ENCODE measurements at regions not wholly inside any gene's neighbourhood (a gene's known extent, or its start where the extent isn't known, plus 50 kb on each side); places are given as distances from the start of the nearest gene placed in this dataset.
A peak's percentile ranks its signal among the peaks of the same experiment; 100 is the strongest.

- no peak for TF ChIP-seq CTCF (conservative IDR thresholded peaks at IDR 0.05; ENCODE audit: low read depth, low read length)
- no peak overlapping the region for H3K4me3 ChIP-seq (ENCODE audit: low read length)
- DNase-seq (ENCODE audit: low read depth), result no peak
These were observed 184.4 kb downstream of the TSHZ3 start for GRCh38 chr19:31164791-31165251.

GRCh38 chr19:31160336-31160926, 188.8 kb downstream of the TSHZ3 start:
- no peak overlapping the region for H3K4me3 ChIP-seq (ENCODE audit: low read length)
- no peak for TF ChIP-seq CTCF (conservative IDR thresholded peaks at IDR 0.05; ENCODE audit: low read depth, low read length)
- no peak for DNase-seq (ENCODE audit: low read depth)

- H3K4me3 ChIP-seq (ENCODE audit: low read length), result no peak overlapping the region
- no peak for TF ChIP-seq CTCF (conservative IDR thresholded peaks at IDR 0.05; ENCODE audit: low read depth, low read length)
- no peak for DNase-seq (ENCODE audit: low read depth)
These were observed 195.2 kb downstream of the TSHZ3 start for GRCh38 chr19:31154021-31154420.

GRCh38 chr19:31152906-31153305, 196.3 kb downstream of the TSHZ3 start:
- TF ChIP-seq CTCF (conservative IDR thresholded peaks at IDR 0.05; ENCODE audit: low read depth, low read length), result no peak
- no peak overlapping the region for H3K4me3 ChIP-seq (ENCODE audit: low read length)
- no peak for DNase-seq (ENCODE audit: low read depth)

GRCh38 chr19:31149441-31149941, 199.7 kb downstream of the TSHZ3 start:
- TF ChIP-seq CTCF (conservative IDR thresholded peaks at IDR 0.05; ENCODE audit: low read depth, low read length), result no peak
- H3K4me3 ChIP-seq (ENCODE audit: low read length), result peak overlapping the region; percentile 25
- DNase-seq (ENCODE audit: low read depth), result no peak

- TF ChIP-seq CTCF (conservative IDR thresholded peaks at IDR 0.05; ENCODE audit: low read depth, low read length), result no peak
- H3K4me3 ChIP-seq (ENCODE audit: low read length), result no peak overlapping the region
- DNase-seq (ENCODE audit: low read depth), result no peak
These were observed 200.6 kb downstream of the TSHZ3 start for GRCh38 chr19:31148671-31149070.

- no peak for DNase-seq (ENCODE audit: low read depth)
- H3K4me3 ChIP-seq (ENCODE audit: low read length), result no peak overlapping the region
- TF ChIP-seq CTCF (conservative IDR thresholded peaks at IDR 0.05; ENCODE audit: low read depth, low read length), result no peak
These were observed 202.0 kb downstream of the TSHZ3 start for GRCh38 chr19:31147234-31147633.
